HG02885 (cell line): ENCODE measurements at regions not wholly inside any gene's neighbourhood (a gene's known extent, or its start where the extent isn't known, plus 50 kb on each side); places are given as distances from the start of the nearest gene placed in this dataset.
"Not testable (repeated sequence)": the region's sequence is repeated elsewhere in the genome, so short reads cannot be mapped to it uniquely, and the experiment has no call there.

Experiments
- ATAC-seq: cut with Tn5 transposase; IDR thresholded peaks from one replicate; pipeline ENCODE4 v1.9.1; 2021; ENCODE audit warnings: mild to moderate bottlenecking; ENCODE audit not compliant: unreplicated experiment, poor library complexity

DNA sequence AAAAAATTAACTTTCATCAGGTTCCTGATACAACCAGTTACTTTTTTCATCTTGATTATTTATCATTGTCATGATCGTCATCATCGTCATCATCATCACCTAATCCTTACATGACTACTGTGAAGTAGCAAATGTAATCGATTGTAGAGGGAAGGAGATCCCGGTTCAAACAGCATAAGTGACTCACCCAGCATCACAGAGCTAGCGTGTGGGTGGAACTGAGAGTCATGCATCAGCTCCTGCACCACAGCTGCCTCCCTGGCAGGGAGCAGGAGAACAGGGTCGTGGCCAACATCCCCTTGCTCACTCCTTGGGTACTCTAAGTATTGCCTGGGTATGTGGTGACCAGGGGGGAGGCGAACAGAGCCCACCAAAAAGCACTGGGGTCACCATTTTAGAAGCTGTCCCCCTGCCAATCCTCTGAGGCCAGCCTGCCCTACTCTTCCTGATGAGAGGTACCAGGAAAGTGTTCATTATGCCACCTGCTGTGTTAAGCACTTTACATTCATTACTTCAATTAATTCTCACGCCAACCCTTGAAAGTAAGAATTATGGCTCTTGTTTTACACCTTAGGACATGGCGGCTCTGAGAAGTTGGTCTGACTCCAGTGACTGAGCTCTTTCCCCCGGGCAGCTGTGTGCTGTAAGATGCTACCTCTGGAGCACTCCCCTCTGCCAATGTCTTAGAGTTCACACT is 425.2 kb downstream of the CD83 start:
- ATAC-seq: peak; percentile 79

GRCh38 chr6:14543971-14544585 is 426.5 kb downstream of the CD83 start:
- ATAC-seq: no peak

GRCh38 chr6:14544666-14545065 is 427.1 kb downstream of the CD83 start:
- ATAC-seq: no peak

GRCh38 chr6:14545496-14545895 is 427.9 kb downstream of the CD83 start:
- no peak for ATAC-seq

DNA sequence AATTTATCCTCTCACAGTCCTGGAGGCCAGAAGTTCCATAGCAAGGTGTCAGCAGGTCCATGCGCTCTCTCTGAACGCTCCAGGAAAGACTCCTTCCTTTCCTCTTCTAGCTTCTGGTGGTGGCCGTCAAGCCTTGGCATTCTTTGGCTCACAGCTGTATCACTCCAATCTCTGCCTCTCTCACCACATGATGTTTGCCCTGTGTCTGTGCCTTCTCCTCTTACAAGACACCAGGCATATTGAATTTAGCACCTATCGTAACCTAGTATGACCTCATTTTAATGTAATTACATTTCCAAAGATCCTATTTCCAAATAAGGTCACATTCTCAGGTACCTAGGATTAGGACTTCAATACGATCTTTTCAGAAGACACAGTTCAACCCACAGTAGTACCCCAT is 428.5 kb downstream of the CD83 start:
- ATAC-seq: no peak

- ATAC-seq: no peak
Observed at GRCh38 chr6:14547284-14547998, 429.9 kb downstream of the CD83 start.

- ATAC-seq: no peak
Observed at GRCh38 chr6:14549304-14549770, 431.8 kb downstream of the CD83 start.

DNA sequence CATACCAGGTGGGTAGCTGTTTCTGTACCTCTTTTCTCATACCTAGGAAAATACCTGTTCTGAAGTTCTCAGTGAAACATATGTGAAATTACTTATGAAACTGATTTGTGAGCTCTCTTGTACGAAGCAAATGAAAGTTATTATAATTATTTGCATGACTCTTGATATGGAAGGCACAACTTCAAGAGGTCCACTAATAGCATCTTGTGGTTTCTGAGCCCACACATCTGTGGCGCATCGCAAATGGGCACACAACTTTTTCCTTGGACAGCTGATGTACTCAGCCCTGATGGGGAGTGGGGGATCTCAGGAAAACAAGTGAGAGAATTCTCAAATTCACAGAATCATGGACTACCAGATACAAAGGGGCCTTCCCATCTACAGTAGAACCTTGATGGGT is 432.3 kb downstream of the CD83 start:
- ATAC-seq: no peak

GRCh38 chr6:14550410-14550809 is 432.8 kb downstream of the CD83 start:
- ATAC-seq: no peak

DNA sequence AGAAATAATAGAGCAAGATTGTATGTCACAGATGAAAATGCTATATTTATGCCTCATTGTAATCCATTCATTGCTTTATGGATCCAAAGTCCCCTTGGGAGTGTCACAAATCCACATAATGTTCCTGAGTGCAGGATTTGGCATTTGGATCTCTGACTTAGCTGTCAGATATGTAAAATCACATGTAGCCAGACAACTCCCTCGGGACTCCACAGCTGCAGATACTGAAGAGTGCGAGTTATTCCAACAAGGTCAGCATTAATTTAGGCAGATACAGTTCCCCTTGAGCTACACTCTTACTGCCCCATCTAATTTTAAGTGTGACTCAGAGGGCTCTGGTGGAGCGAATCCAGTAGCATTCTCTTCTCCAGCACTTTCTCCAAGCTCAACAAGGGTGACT is 433.2 kb downstream of the CD83 start:
- no peak for ATAC-seq

DNA sequence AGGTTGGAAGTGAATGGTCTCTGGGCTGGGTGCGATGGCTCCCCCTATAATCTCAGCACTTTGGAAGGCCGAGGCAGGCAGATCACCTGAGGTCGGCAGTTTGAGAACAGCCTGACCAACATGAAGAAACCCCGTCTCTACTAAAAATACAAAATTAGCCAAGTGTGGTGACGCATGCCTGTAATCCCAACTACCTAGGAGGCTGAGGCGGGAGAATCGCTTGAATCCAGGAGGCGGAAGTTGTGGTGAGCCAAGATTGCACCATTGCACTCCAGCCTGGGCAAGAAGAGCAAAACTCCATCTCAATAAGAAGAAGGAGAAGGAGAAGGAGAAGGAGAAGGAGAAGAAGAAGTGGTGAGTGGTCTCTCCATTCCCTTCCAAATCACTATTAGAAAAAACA is 434.0 kb downstream of the CD83 start:
- ATAC-seq: not testable (repeated sequence)

- no peak for ATAC-seq
Observed at GRCh38 chr6:14552891-14553290, 435.3 kb downstream of the CD83 start.

DNA sequence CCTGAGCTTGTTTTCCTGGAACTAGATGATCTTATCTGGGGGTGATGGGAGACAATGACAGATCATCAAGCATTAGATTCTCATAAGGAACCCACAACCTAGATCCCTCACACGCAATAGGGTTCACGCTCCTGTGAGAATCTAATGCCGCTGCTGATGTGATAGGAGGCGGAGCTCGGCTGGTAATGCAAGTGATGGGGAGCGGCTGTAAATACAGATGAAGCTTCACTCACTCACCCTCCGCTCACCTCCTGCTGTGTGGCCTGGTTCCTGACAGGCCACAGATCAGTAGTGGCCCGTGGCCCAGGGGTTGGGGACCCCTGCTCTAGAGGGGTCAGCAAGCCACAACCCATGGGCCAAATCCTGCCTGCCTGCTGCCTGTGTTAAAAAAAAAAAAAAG is 435.9 kb downstream of the CD83 start:
- ATAC-seq: no peak

GRCh38 chr6:14555804-14556203 is 438.2 kb downstream of the CD83 start:
- no peak for ATAC-seq

DNA sequence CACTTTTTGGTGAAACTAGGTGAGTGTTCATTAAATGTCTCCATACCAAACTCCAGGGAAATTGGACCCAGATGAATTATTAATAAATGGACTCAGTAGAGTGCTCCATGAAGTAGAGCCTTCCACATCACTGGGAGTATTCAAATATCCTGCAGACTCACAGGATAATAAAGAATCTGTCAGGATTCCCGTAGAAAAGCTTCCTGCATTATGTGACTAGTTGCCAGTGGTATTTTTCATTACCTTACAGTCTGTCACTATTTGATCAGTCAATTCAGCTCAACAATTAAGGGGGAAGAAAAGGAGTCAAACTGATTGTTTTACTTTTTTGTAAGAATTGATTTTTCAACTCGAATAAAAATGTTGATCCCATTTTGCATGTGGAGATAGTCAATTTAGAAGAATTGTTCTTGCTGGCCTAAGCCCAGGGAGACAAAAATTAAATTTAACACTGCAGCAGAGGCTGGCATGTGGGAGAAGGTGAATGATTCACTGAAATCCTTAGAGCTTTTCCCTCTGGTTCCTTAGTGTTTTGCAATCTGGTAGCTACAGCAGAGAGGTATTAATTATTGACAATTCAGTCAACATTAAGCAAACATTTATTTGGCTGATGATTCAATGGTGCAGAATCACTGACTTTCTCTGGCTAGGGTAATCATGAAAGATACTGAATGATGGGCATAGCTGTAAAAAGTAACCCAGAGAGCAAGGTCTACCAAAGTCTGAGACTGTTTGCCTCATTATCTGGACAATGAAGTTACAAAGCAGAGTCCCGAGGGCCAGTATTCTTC is 442.4 kb downstream of the CD83 start:
- ATAC-seq: no peak

DNA sequence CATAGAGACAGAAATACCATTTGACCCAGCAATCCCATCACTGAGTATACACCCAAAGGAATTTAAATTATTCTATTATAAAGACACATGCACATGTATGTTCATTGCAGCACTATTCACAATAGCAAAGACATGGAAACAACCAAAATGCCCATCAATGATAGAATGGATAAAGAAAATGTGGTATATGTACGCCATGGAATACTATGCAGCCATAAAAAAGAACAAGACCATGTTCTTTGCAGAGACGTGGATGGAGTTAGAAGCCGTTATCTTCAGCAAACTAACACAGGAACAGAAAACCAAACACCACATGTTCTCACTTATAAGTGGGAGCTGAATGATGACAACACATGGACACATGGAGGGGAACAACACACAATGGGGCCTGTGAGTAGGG is 444.0 kb downstream of the CD83 start:
- not testable (repeated sequence) for ATAC-seq

GRCh38 chr6:14567842-14568241 is 450.3 kb downstream of the CD83 start:
- no peak for ATAC-seq

DNA sequence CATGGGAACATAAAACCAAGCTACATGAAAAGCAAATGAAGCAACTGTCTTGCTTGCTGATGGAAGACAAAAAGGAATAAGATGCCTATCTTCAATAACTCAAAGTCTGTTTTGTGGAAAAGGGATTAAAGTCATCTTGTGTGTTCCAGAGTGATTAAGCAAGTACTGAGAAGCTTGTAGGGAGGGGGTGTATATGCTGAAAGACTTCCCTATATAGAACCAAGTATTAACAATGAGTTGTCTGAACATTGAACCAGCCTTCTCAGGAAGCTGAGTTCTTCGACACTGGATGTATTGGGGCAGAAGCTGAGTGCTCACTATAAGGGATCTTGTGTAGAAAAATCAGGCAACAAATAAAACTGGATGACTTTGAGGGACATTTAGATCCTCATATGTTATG is 451.8 kb downstream of the CD83 start:
- no peak for ATAC-seq

DNA sequence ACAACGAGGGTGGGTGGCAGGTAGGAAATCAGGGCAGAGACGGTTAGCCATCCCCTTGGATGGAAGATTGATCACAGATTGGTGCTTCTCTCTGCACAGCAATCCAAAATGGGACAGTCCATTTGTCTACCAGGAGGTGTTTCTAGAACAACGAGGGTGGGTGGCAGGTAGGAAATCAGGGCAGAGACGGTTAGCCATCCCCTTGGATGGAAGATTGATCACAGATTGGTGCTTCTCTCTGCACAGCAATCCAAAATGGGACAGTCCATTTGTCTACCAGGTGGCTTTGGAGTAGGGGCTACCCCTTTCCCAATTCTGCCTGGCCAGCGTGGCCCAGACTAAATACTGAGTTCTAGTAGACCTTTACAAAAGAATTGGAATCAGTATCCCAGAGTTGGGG is 452.3 kb downstream of the CD83 start:
- ATAC-seq: not testable (repeated sequence)

DNA sequence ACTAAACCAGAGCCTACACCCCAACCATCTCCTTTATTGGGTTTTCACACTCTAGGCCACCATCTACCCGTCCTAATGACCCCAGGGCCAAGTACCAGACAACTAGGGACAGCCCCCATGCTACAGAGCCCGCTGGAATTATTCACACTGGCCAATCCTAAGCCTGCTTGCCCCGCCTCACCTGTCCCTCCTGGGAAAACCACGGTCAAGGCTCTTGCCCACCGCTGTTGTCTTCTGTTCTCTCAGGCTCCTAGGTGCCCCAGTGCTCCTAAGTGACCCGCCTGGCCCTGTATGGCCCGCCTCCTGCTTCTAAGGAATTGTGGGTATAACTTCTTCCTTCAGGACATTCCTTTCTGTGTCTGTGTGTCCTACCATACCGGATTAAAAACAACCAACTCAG is 453.4 kb downstream of the CD83 start:
- ATAC-seq: no peak

GRCh38 chr6:14571746-14572145 is 454.2 kb downstream of the CD83 start:
- no peak for ATAC-seq
